Endothelial cell of umbilical vein (primary cell): ENCODE measurements at regions not wholly inside any gene's neighbourhood (a gene's known extent, or its start where the extent isn't known, plus 50 kb on each side); places are given as distances from the start of the nearest gene placed in this dataset.

Source experiments
- BruUV-seq: library from RNA; stranded (reverse); fragments of 400-500 nt; replicated peaks from 2 replicates; lab custom pipeline; 2021; lab: Mats Ljungman, UMichigan
- CTCF ChIA-PET: fragments of 300-600, 350-600 bp; sonication (Branson Sonifier 250); formaldehyde crosslinking; loops from one replicate; lab custom pipeline; 2021; ENCODE audit warnings: antibody characterized with exemption, inconsistent platforms; lab: Charles Lee
- POLR2A ChIA-PET: fragments of 300-600, 350-600 bp; sonication (Branson Sonifier 250); formaldehyde crosslinking; loops from one replicate; lab custom pipeline; 2021; ENCODE audit warnings: antibody characterized with exemption, inconsistent platforms; lab: Charles Lee
- DNase-seq: peaks from one replicate; pipeline ENCODE4 v3.0.0-alpha.2; 2011; ENCODE audit warnings: low read depth, low spot score
- FAIRE-seq: peaks from 2 replicates; lab custom pipeline; 2011; peaks lifted over from hg19 to GRCh38; lab: Jason Lieb, UNC
- H2AFZ ChIP-seq: 2 replicates; pipeline ENCODE4 v1.6.0; 2012; ENCODE audit warnings: low read depth, low read length, control low read depth, inconsistent platforms
- H3K27ac ChIP-seq: 2 replicates; pipeline ENCODE4 v1.5.1; 2011; ENCODE audit warnings: low read depth, mild to moderate bottlenecking, control low read depth, low read length, moderate library complexity; ENCODE audit not compliant: insufficient read depth
- H3K27me3 ChIP-seq, 2 experiments: 2 replicates each; pipeline versions ENCODE4 v1.6.0 to v1.6.1; 2011; ENCODE audit warnings: low read length in 2 of 2, mixed read lengths in 1 of 2; ENCODE audit not compliant: control insufficient read depth in 2 of 2, insufficient read depth in 2 of 2
- H3K36me3 ChIP-seq, 2 experiments: 2 replicates in 1 of 2; 3 replicates in 1 of 2; pipeline ENCODE4 v1.5.1; 2011; ENCODE audit warnings: low read length in 2 of 2, mild to moderate bottlenecking in 1 of 2, moderate library complexity in 1 of 2; ENCODE audit not compliant: control insufficient read depth in 2 of 2, insufficient read depth in 2 of 2; ENCODE audit errors: extremely low read depth in 1 of 2
- H3K4me1 ChIP-seq: 3 replicates; pipeline ENCODE4 v1.5.1; 2011; ENCODE audit warnings: mild to moderate bottlenecking, low read length; ENCODE audit not compliant: control insufficient read depth, insufficient read depth; ENCODE audit errors: extremely low read depth
- H3K4me2 ChIP-seq: 2 replicates; pipeline ENCODE4 v1.6.1; 2011; ENCODE audit warnings: low read length, control low read depth, mixed read lengths; ENCODE audit not compliant: insufficient read depth
- H3K4me3 ChIP-seq, 3 experiments: fragments of 200-600 bp in 1 of 3; sonication (generic), shearing (Covaris generic) in 1 of 3; replicated peaks in 1 of 3; 2 replicates each; pipeline ENCODE4 v1.5.1; 2011 to 2016; ENCODE audit warnings: control low read depth in 3 of 3, low read length in 3 of 3, mild to moderate bottlenecking in 2 of 3, inconsistent platforms in 1 of 3, low read depth in 1 of 3, moderate library complexity in 1 of 3; ENCODE audit not compliant: insufficient read depth in 1 of 3
- H3K79me2 ChIP-seq: 2 replicates; pipeline ENCODE4 v1.6.0; 2012; ENCODE audit warnings: low read length, inconsistent platforms; ENCODE audit not compliant: control insufficient read depth, insufficient read depth
- H3K9ac ChIP-seq: replicated peaks from 2 replicates; pipeline ENCODE3; 2011; ENCODE audit warnings: low read length, control low read depth; ENCODE audit not compliant: insufficient read depth; ENCODE audit errors: extremely low read depth
- H3K9me1 ChIP-seq: replicated peaks from 3 replicates; pipeline ENCODE4 v1.6.0; 2011; ENCODE audit warnings: mild to moderate bottlenecking, low read length; ENCODE audit not compliant: control insufficient read depth, insufficient read depth; ENCODE audit errors: extremely low read depth
- H3K9me3 ChIP-seq: replicated peaks from 2 replicates; pipeline ENCODE4 v1.5.1; 2012; ENCODE audit warnings: low read length, inconsistent platforms; ENCODE audit not compliant: control insufficient read depth, insufficient read depth
- H4K20me1 ChIP-seq: replicated peaks from 2 replicates; pipeline ENCODE3; 2011; ENCODE audit warnings: mild to moderate bottlenecking, low read length; ENCODE audit not compliant: control insufficient read depth, insufficient read depth; ENCODE audit errors: extremely low read depth
- EZH2 ChIP-seq: IDR thresholded peaks from 2 replicates; pipeline ENCODE4 v1.6.1; 2012; ENCODE audit warnings: borderline replicate concordance, low read depth, mild to moderate bottlenecking, moderate library complexity, low read length, inconsistent platforms; ENCODE audit not compliant: severe bottlenecking
- FOS ChIP-seq: IDR thresholded peaks from 2 replicates; pipeline ENCODE4 v1.6.1; 2011; ENCODE audit warnings: mild to moderate bottlenecking, low read length, moderate library complexity, borderline replicate concordance; ENCODE audit not compliant: insufficient read depth
- GATA2 ChIP-seq: IDR thresholded peaks from 2 replicates; pipeline ENCODE4 v1.7.0; 2011; ENCODE audit warnings: low read depth, mild to moderate bottlenecking, moderate library complexity, mixed read lengths, low read length; ENCODE audit not compliant: insufficient read length, insufficient read depth
- JUN ChIP-seq: IDR thresholded peaks from 2 replicates; pipeline ENCODE4 v1.6.1; 2011; ENCODE audit warnings: borderline replicate concordance, low read depth; ENCODE audit not compliant: insufficient read length, insufficient read depth
- MYC ChIP-seq: IDR thresholded peaks from one replicate; pipeline ENCODE4 v1.6.1; 2011; ENCODE audit warnings: mild to moderate bottlenecking, low read depth, low read length
- POLR2A ChIP-seq: IDR thresholded peaks from 2 replicates; pipeline ENCODE4 v1.6.1; 2012; ENCODE audit warnings: low read depth, mild to moderate bottlenecking, control low read depth, low read length
- POLR2AphosphoS5 ChIP-seq: IDR thresholded peaks from 2 replicates; pipeline ENCODE4 v1.6.1; 2012; ENCODE audit warnings: low read depth, mild to moderate bottlenecking, control low read depth, low read length, moderate library complexity; ENCODE audit not compliant: insufficient read depth
- dilution Hi-C: fragments of 300-500 bp; cut with MboI; formaldehyde crosslinking; loops from one replicate; pipeline ENCODE4 v1.15.0; 2019; ENCODE audit warnings: low sequenced_read_pairs; ENCODE audit not compliant: extremely low pct_ligation_motif_present
- intact Hi-C: fragments of 100-400 bp; cut with micrococcal nuclease; formaldehyde crosslinking; loops from one replicate; pipeline ENCODE4 v1.10.0; 2022
- TF ChIP-seq, protein P1 (sequence below): IDR thresholded peaks from 2 replicates; pipeline ENCODE4 v1.6.1; 2011; ENCODE audit not compliant: insufficient read depth, insufficient read length
- TF ChIP-seq, protein P2 (sequence below), 2 donors: IDR thresholded peaks; 1 replicate in 1 of 2; 2 replicates in 1 of 2; pipeline ENCODE4 v1.5.1; 2011; ENCODE audit warnings: low read length in 2 of 2, mild to moderate bottlenecking in 2 of 2, moderate library complexity in 2 of 2, control low read depth in 1 of 2, inconsistent platforms in 1 of 2, low read depth in 1 of 2; ENCODE audit not compliant: insufficient read depth in 1 of 2; ENCODE audit errors: extremely low read depth in 1 of 2

DNA sequence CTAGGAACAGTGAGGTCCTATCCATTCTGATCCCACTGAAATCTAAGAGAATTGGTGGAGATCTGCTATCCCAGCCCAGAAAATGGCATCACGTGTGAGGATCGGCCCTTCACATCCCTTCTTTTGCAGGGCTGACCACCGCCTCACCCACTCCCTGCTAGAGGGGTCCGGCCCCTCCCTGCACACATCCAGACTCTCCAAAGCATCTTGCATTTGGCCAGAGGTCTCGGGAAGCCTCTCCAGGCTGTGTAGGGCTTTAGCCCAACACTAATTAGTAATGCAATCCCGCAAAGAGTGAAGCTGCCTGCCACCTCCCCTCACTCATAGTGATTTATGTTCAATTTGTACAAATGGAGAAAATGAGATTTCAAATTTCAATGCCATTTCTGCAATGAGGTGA, 434.4 kb upstream of the ZFHX3 start:
- intact Hi-C loops, result no loop called here
- H3K4me1 ChIP-seq, result no peaks in the 10 kb centered on the region
- no peaks in the 10 kb centered on the region for H3K9me1 ChIP-seq
- no peaks in the 10 kb centered on the region for H3K79me2 ChIP-seq
- no peaks in the 10 kb centered on the region for H4K20me1 ChIP-seq
- H3K4me3 ChIP-seq, result no peak overlapping the region
- peaks cover 2% of the 10 kb centered on the region for H3K9me3 ChIP-seq
- no peak overlapping the region for H3K4me2 ChIP-seq
- H3K9ac ChIP-seq, result no peak overlapping the region
- FAIRE-seq (no peak), DNase-seq (no peak)
- no TSS peak for BruUV-seq
- CTCF ChIA-PET, result no interaction called here
- H2AFZ ChIP-seq, result no peak overlapping the region
- no peaks in the 10 kb centered on the region for H3K36me3 ChIP-seq
- dilution Hi-C loops, result no loop called here
- POLR2A ChIA-PET, result no interaction called here
- H3K27me3 ChIP-seq, result no peaks in the 10 kb centered on the region
- no peak overlapping the region for H3K27ac ChIP-seq
- TF ChIP-seq POLR2AphosphoS5 (no peak), GATA2 (no peak), JUN (no peak)

DNA sequence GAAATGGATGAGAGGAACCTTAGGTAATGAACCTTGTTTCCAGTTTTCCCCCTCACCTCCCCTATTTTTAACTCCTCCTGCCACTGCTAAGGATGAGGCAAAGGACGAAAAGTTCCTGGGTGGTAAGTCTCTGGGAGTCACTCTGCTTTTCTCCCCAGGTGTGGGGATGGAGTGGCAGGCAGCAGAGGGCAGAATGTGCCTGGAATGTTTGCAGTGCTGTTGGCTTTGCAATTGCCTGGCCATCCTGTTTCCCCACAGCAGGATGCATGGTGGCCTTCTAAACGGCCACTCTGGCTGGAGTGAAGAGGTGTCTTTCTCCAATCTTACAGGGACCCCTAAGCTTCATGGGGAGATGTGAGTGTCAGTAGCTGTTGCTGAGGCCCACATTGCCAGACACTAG, 432.5 kb upstream of the ZFHX3 start:
- H3K4me1 ChIP-seq, result no peaks in the 10 kb centered on the region
- no peak for FAIRE-seq
- no peaks in the 10 kb centered on the region for H3K9me3 ChIP-seq
- H4K20me1 ChIP-seq, result no peaks in the 10 kb centered on the region
- DNase-seq, result no peak
- H3K79me2 ChIP-seq, result no peaks in the 10 kb centered on the region
- H3K36me3 ChIP-seq, result no peaks in the 10 kb centered on the region
- BruUV-seq, result no TSS peak
- intact Hi-C loops, result no loop called here
- no peak overlapping the region for H3K4me3 ChIP-seq
- H3K4me2 ChIP-seq, result no peak overlapping the region
- TF ChIP-seq POLR2AphosphoS5 (no peak), EZH2 (no peak), FOS (no peak), GATA2 (no peak), JUN (no peak), POLR2A (no peak), MYC (no peak)
- TF ChIP-seq, protein P1, sequence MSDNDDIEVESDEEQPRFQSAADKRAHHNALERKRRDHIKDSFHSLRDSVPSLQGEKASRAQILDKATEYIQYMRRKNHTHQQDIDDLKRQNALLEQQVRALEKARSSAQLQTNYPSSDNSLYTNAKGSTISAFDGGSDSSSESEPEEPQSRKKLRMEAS, result no peak
- TF ChIP-seq, protein P2, sequence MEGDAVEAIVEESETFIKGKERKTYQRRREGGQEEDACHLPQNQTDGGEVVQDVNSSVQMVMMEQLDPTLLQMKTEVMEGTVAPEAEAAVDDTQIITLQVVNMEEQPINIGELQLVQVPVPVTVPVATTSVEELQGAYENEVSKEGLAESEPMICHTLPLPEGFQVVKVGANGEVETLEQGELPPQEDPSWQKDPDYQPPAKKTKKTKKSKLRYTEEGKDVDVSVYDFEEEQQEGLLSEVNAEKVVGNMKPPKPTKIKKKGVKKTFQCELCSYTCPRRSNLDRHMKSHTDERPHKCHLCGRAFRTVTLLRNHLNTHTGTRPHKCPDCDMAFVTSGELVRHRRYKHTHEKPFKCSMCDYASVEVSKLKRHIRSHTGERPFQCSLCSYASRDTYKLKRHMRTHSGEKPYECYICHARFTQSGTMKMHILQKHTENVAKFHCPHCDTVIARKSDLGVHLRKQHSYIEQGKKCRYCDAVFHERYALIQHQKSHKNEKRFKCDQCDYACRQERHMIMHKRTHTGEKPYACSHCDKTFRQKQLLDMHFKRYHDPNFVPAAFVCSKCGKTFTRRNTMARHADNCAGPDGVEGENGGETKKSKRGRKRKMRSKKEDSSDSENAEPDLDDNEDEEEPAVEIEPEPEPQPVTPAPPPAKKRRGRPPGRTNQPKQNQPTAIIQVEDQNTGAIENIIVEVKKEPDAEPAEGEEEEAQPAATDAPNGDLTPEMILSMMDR (IDR thresholded peaks at IDR 0.05; ENCODE audit: extremely low read depth in 1 of 2, insufficient read depth in 1 of 2, low read depth in 1 of 2, low read length in 2 of 2), result no peak
- no peaks in the 10 kb centered on the region for H3K9me1 ChIP-seq
- dilution Hi-C loops, result no loop called here
- H3K27me3 ChIP-seq, result no peaks in the 10 kb centered on the region
- ChIA-PET CTCF (interaction anchor here (0.5 kb wide), 1 partner anchor 316 kb away, joined by 3 read pairs; no protein-coding TSS in a partner anchor), POLR2A (no interaction called here)
- no peak overlapping the region for H3K27ac ChIP-seq
- H3K9ac ChIP-seq, result no peak overlapping the region
- no peak overlapping the region for H2AFZ ChIP-seq
